ENCODE measurements at regions not wholly inside any gene's neighbourhood (a gene's known extent, or its start where the extent isn't known, plus 50 kb on each side); places are given as distances from the start of the nearest gene placed in this dataset.

DNA sequence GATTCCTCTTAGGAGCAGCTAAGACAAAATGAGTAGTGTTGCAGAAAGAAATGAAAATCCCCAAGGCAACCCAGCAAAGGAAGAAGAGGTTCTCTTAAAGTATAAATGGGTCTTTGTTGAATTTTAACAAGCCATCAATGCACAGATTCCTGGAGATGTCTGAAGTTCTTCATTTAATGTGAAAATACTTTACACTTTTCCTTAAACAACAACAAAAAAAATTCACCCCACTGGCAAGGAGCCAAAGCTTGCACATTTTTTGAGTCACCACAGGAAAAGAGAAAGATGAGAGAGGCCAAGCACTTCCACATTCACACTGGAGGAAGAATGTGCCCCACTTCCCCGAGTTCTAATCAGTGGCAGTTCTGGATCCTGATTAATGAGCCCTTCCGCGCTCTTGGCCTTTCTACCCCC lies 286.4 kb upstream of the MEOX2 start:
- no peak for DNase-seq

DNA sequence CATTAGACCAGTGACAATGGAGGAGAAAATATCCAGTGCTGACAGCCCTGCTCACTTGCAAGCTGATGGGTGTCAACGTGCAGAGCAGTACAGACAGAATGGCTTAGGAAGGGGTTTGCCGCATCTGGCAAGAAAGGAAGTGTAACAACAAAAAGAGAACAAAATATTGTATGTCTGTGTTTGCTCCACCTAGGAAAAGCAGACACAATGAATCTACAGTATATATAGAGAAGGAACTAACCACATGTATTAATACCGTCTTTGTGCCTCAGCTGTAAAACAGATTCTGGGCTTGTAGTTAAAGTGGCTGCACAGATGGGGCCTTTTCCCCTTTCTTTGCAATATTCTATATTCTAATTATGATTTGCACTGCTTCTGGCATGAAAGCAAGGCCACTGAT lies 281.1 kb upstream of the MEOX2 start:
- DNase-seq, result no peak

DNA sequence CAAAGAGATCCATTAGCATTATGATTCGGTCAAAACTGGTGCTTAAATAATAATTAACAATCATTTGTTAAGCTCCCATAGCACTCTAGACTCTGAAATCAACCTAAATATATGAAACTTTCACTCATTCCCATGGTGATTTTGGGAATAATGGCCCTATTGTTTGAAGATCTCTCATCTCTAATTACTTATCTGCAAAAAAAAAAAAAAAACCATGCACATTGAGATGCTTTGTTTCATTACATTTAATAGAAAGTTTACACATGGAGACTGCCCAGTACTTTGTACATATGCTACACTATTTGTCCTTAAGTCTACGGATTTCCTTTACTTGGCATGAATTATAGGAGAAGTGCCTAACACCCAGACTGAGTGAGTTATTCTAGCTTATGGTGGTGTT lies 280.6 kb upstream of the MEOX2 start:
- DNase-seq, result no peak

DNA sequence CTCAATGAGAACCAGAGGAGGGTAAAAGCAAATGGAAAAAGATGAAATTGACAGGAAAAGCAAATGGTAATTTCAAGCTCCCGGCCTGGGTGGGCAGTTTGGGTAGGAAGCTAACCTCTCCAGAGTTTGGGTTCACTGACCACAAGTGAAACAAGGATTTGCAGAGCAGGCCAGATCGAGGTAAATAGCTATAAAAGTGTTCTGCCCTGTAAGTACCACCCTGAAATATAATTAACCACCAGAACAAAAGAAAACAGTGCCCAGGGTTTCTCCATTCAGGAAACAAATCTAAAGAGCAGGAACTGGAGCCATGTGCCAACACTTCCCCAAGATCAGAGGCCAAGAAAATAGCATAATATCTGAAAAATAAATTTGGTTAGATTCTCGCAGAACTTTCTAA lies 276.7 kb upstream of the MEOX2 start:
- no peak for DNase-seq

DNA sequence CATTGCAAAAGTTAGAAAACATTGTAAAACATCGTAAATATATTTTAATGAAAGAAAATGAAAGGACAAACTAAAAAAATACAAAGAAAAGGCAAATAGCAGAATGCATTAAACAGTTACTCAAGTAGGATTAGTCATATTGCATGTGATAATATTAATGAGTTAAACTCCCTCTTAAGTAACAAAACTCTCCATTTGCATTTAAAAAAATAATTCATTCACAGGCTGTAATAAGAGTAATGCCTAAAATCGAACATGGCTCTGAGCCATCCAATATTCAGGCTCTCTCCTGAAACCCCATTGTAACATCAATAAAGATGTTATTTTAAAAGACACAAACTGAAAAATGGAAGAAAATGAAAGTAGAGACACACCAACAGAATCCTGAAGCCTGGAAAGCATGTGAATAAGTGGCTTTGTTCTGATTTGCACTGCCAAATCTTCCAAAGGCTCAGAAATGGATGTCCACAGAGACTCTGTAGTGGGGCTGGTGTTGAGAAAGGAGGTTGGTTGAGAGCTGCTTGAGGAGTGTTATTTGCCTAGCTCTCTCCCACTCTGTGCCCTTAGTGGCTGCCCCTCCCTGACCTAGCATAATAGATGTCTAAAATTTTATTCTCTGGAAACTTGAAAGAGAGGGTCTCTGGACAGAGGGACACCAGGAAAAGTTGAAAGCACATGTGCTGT lies 268.3 kb upstream of the MEOX2 start:
- DNase-seq, result no peak

DNA sequence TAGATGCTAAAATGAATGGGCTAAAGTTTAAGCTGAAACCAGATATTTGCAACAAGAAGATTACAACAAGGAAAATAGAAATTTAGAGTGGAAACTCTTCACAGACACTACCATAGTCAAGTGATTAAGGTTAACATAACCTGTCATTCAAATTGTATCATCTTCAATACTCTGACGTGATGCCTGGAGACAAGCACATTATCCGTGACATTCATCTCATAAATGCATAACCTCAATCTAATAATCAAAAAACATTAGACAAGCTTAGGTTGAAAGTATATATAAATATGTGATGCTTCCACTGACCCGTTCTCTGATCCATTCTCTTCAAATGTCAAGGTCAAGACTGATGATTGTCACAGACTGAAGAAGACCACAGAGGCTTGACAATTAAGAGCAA lies 263.8 kb upstream of the MEOX2 start:
- DNase-seq, result no peak

DNA sequence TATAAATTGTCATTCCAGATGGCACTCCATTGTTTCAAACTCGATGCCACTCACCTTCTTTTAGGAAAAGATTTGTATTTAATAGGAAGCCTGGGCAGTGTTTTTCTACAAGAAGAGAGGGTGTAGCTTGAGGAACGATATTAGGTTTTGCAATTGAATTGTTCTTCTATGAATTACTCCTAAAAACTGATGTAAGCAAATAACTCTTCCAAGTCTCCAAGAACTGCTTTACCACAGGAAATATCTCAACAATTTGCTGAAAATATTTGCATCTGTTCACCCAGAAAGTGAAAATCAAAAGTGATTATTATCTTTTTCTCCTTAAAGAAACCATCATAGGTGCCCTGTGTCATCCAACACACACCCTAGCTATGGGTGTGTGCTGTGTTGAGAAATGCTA lies 261.3 kb upstream of the MEOX2 start:
- no peak for DNase-seq

DNA sequence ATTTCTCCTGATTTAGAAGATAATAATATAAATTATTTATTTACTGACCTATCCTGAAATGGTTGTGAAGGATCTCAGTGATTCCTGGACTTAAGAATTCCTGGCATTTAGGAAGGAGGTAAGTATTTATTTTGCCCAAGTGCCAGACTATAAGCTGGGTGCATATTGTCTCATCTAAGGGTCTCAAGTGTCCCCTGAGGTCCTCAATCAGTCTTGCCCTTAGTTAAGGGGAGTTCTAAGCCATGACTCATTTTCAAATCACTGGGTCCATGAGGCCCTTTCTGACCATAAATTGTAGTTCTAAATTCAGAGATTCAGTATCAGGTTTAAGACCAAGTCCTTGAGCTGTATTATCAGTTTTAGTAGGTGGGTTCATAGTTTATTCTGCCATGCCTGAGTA lies 251.6 kb upstream of the MEOX2 start:
- DNase-seq, result no peak

DNA sequence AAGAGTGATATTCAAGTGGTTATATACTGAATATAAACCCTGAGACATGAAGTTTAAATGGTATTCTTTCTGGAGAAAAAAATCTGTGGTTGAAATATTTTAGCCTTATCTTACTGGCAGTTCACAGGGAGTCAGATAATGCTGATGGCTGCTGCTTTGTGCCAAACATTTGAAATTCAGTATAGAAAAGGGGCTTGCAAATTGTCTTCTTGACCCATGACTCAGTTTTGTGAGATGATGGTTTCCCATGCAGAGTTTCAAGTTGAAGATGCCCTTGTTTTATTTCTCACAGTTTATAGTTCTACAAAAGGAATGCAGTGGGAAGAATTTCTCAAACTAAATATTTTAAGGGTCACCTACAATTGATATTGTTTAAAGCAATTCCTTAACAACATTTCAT lies 251.1 kb upstream of the MEOX2 start:
- no peak for DNase-seq

DNA sequence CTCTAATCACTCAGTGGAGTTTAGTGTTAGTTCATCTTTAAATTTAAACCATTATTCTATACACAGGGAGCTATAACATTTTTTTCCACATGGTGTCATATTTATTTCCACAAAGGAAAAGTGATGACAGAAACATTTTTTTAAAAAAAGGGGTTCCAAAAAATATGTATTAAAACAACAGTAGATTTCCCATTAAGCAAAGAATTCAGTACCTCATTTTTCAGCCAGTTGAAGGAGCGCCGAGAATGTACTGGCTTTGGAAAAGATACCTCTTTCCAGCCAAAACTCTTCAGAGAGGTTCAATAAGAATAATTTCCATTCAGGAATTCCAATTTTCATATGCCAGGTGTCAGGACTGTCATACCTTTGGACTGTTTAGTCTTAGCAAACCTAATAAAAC lies 250.5 kb upstream of the MEOX2 start:
- no peak for DNase-seq

DNA sequence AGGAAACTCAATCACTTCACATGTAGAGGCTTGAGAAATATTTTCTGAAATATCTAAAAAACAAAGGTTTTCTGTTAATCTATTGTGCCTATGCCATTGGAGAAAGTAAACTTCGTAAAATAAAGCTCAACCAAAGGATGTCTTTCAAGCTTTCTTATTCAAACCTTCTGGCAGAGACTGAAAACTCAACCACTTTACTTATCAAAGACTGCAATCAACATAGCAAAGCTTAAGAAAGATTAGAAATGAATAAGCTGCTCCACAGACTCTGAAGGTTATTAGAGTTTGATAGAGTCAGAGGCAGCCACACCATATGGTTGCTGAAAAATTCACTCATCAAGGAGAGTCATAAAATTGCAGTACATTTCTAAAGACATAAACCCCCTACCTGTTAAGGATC lies 245.8 kb upstream of the MEOX2 start:
- no peak for DNase-seq

DNA sequence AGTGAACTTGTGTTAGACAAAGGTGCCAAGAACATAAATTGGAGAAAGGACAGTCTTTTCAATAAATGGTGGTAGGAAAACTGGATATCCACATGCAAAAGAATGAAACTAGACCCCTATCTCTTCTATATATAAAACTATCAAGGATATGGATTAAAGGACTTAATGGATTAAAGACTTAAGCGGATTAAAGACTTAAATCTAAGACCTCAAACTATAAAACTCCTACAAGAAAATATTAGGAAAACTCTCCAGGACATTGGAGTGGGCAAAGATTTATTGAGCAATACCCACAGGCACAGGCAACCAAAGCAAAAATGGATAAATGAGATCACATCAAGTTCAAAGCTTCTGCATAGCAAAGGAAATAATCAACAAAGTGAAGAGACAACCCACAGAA lies 242.9 kb upstream of the MEOX2 start:
- DNase-seq, result no peak

DNA sequence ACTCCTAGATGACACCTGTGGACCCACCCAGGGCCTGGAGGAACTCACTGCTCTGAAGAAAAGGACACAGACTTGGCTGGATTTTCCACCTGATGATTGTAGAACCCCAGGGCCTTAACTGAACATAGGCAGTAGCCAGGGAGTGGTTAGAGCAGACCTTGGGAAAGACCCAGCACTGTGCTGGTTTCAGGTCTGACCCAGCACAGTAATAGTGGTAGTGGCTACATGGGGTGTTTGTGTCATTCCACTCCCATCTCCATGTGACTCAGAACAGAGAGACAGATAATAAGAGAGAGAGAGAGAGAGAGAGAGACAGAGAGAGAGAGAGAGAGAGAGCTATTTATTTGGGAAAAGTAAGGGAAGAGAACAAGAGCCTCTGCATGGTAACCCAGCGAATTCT lies 239.1 kb upstream of the MEOX2 start:
- no peak for DNase-seq

DNA sequence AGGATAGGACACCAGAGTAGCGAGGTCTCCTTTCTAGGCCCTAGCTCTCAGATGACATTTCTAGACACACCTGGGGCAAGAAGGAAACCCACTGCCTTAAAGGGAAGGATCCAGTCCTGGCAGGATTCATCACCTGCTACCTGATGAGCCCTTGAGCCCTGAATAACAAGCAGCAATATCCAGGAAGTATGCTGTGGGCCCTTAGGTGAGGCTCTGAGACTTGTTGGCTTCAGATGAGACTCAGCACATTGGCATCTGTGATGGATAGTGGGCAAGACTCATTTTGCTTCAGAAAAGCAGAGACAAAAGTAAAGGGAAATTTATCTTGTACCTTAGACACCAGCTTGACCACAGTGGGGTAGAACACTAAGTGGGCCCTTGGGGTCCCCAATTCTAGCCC lies 238.4 kb upstream of the MEOX2 start:
- no peak for DNase-seq

DNA sequence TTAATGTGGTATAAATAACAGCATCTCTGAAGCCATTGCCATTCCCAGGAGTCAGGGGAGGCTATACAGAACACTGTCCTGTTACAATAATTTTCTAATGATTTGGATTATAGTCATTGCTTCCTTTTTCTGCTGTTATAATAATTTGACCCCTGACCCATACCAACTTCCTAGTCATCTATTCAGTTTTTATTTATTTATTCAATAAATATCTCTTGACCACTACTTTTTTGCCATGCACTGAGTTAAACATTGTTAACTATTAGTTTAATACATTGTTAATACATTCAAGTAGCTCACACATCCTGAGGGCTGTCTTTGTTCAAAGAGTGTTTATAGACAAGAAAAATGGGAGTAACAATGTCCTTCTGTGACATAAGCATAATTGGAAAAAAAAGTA lies 235.5 kb upstream of the MEOX2 start:
- no peak for DNase-seq

DNA sequence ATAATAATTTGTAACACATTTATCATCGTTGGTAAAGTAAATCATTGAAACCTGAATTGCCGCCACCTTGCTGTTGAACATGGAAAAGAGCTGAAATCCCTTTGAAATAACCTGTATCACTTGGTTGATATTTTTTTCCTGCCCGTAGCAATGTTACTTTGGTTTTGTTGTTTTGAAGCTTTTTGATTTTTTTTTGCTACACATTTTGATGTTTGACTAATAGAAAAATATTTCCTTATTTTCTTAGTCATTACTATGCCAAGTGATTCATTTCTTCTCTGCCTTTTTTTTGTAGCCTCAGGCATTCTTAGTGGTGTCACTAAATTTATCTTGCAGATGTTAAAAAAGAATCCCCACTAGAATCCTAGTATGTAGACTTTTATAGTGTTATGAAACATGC lies 235.1 kb upstream of the MEOX2 start:
- DNase-seq, result peak; percentile 58

DNA sequence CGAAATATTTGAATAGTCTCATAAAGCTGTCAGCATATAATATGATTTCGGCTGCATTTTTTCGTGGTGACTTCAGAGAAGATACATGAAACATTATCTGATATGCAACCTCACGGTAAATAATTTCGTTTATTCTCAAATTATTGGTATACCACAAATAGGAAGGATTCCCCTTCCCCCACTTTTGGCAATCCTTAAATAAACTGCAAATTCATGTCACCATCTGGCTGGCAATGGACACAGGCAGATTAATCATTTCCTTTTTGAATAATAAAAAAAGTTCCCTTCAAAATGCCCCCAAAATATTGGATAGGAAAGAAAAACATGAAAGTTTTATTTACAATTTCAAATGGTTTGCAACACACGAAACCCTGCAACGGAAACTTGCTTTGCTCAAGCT lies 234.5 kb upstream of the MEOX2 start:
- no peak for DNase-seq

DNA sequence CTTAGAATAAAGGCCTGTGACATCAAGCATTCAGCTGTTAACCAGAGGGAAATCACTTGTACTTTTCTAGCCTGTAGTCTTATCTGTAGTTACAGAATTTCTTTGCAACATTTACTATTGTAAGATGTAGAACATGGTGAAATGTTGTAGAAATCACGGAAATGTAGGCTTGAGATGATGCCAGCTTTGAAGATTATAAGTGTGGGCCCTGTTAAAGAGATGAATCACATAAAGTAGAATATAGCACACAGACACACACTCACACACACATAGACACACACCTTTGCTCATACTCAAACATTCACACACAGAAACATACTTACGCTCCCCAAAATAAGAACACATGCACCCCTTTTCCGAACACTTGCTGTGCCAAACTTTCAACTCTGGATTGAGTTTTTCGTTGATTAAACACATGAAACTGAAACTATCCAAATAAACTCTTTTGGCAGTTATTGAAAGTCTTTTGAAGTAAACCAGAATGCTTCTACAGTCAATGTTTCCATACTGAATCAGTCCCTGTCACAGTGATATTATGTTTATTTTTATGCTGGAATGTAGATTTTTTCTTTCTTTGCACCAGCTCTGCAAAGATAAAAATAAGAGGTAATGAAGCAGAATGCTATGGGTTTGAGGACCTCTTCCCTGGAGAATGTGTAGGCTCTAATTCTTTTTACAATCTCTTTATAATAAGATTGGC lies 230.3 kb upstream of the MEOX2 start:
- DNase-seq, result peak; percentile 4

DNA sequence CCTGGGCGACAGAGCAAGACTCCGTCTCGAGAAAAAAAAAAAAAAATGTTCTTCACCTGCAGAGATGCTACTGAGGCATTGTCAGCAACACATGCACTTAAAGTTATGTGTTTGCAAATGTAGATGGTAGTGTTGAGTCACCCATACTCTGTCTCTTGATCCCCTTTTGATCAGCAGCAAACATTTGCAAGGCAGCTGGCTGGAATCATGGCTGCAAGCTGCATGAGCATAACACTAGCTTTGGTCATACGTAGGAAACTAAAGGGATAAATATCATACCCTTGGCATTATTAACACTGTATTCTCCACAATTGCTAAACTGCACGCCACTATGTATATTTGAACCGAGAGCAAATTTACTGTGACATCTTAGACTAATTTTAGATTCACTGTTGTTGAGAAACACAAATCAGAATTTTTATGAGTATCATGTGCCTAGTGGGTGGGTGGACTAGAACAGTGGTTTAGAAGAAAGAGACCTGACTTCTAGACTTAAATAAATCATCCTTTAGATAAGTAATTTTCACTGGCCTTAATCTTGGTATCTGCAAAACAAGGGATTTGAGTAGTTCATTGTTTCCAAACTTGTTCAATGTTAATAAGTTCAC lies 229.3 kb upstream of the MEOX2 start:
- no peak for DNase-seq

DNA sequence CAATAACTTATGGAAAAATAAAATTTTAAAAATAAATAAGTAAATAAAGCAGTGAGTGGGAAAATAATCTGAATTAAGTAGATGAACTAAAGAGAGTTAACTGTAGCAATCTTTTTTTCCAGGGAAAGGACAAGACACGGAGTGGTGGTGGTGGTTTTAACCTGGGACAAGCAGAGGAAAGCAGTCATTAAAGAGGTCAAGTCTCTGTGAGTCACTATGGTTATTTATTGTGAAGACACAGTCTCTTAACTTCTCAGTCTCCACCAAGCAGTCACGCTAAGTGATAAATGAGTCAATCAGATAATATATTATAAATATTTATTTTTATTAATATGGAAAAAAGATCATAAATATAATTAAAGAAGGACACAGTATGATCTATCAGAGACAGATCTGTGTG lies 228.1 kb upstream of the MEOX2 start:
- DNase-seq, result no peak

DNA sequence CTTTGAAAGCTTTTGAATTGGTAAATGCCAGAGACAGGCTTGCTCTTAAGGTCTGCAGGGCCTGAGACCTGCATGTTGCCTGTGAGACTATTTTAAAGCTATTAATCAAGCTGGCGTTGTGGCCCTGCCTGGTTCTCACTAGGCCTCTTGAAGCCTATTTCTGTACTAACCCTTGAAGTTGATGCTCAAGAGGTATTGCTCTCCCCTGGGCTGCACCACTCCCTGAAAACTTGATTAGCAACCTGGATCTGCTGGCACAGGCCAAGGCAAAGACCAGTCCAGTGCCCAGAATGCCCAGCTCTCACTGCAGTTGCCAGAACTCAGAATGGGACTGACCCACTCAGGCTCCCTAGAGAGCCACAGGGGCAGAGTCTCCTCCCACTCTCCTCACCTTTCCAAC lies 220.0 kb upstream of the MEOX2 start:
- DNase-seq, result no peak

DNA sequence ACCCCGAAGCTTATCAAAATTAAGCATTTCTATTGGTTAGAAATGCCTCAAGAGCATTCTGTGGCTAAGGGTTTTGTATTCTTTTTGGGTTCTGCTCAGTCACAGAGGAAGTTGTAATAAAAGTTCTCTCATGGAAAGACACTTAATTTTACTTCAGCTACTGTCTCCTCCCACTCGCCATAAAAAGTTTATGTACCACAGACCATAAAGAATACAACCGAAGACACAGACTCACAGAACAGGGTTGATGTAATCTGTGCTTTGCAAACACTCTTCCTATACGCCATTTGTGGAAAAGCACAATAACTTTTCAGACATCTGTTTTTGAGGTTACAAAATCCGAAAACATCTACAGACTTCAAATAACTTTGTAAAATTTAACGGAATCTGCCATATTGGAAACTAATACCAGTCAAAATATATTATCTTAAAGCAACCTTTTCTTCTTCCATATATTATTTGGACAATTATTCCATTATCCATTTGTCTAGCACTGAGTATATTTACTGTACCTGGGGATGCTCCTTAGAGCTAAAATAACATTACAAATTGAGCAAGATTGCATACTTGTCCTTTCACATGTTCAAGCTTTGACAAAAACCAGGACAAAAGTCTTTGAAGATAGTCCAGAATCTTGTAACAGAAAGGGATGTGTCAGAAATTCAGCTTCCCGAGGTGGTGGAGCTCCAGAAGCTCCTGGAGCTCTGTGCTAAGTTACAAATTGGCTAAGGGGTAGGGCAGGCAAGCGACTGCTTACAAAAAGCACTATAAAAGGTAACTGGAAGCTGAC lies 219.0 kb upstream of the MEOX2 start:
- DNase-seq, result no peak

DNA sequence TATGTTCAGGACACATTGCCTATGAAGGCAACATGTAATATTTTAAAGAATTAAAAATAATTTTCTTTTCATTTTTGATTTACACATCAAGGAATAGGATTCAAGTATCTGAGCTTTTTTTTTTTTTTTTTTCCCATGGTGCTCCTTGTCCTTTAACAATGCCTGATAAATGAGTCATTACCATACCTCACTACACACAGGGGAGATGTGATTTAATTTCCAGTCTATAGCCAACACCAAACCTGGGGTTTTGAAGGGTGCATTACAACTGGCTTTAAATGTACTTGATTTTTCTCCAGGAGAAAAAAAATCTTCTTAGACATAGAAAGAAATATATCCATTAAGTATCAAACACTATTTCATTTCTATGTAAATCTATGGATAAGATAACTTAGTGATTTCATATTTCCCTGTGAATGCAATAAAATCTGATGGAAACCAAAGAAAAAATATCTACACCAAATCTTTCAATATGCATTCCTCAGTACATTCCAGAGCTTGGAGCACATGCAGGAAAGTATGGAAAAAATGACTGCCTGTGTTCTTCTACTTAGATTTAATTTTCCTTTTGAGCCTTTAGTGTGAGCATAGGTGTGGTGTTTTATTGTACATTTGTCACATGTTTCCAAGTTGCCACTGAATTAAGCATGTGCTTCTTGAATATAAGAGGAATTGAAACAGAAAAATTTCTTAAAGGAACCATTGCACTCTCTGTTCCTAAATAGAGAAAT lies 204.8 kb upstream of the MEOX2 start:
- peak; percentile 5 for DNase-seq
